OCI-LY3 (cell line): ENCODE measurements at regions not wholly inside any gene's neighbourhood (a gene's known extent, or its start where the extent isn't known, plus 50 kb on each side); places are given as distances from the start of the nearest gene placed in this dataset.

Source experiments
- EZH2phosphoT487 ChIP-seq: fragments of 200-600 bp; shearing (Covaris generic); IDR thresholded peaks from 2 replicates; pipeline ENCODE4 v1.6.1; 2018; ENCODE audit warnings: antibody characterized with exemption, mixed run types, low read depth
- TF ChIP-seq, protein P1 (sequence below): fragments of 200-600, 300-600 bp; sonication (generic); IDR thresholded peaks from 2 replicates; pipeline ENCODE4 v1.5.1; 2014; ENCODE audit warnings: antibody characterized with exemption, low read length, low read depth

DNA sequence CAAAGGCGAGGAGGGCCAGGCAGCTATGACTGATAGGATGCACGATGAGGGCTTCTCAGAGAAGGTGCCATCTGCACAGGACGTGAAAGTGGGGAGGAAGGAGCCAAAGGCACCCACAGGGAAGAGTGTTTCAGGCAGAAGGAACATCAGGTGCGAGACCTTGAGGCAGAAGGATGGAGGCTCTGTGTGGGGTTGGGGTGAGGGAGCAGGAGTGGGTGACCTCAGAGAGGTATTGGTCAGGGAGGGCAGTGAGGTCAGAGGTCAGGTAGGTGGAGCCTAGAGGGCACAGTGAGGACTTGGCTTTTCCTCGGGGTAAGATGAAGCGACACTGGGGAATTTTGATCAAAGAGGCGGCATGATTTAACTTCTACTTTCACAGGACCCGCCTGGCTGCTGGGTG is 64.7 kb upstream of the XPA start:
- TF ChIP-seq, protein P1, sequence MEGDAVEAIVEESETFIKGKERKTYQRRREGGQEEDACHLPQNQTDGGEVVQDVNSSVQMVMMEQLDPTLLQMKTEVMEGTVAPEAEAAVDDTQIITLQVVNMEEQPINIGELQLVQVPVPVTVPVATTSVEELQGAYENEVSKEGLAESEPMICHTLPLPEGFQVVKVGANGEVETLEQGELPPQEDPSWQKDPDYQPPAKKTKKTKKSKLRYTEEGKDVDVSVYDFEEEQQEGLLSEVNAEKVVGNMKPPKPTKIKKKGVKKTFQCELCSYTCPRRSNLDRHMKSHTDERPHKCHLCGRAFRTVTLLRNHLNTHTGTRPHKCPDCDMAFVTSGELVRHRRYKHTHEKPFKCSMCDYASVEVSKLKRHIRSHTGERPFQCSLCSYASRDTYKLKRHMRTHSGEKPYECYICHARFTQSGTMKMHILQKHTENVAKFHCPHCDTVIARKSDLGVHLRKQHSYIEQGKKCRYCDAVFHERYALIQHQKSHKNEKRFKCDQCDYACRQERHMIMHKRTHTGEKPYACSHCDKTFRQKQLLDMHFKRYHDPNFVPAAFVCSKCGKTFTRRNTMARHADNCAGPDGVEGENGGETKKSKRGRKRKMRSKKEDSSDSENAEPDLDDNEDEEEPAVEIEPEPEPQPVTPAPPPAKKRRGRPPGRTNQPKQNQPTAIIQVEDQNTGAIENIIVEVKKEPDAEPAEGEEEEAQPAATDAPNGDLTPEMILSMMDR = no peak
- no peak for TF ChIP-seq EZH2phosphoT487
